B cell (primary cell): ENCODE measurements at regions not wholly inside any gene's neighbourhood (a gene's known extent, or its start where the extent isn't known, plus 50 kb on each side); places are given as distances from the start of the nearest gene placed in this dataset.

Experiments
- ATAC-seq: fragments of 200-7000 bp; cut with Tn5 transposase; one replicate; pipeline ENCODE4 v1.10.0; 2021; ENCODE audit warnings: low read depth, mild to moderate bottlenecking, moderate number of reproducible peaks, moderate library complexity
- CTCF ChIA-PET: fragments of 350-600 bp; sonication (Branson Sonifier 250); formaldehyde crosslinking; loops from one replicate; lab custom pipeline; 2021; ENCODE audit warnings: antibody characterized with exemption, inconsistent platforms; lab: Charles Lee
- POLR2A ChIA-PET: fragments of 350-600 bp; sonication (Branson Sonifier 250); formaldehyde crosslinking; loops from one replicate; lab custom pipeline; 2021; ENCODE audit warnings: antibody characterized with exemption; lab: Charles Lee
- DNase-seq: peaks from one replicate; pipeline ENCODE4 v3.0.0; 2013
- H2AFZ ChIP-seq: 2 replicates; pipeline ENCODE4 v1.6.1; 2012; ENCODE audit warnings: mild to moderate bottlenecking, low read depth, low read length; ENCODE audit not compliant: insufficient read depth, poor library complexity, severe bottlenecking
- H3K27ac ChIP-seq, 2 donors: 1 replicate in 1 of 2; 2 replicates in 1 of 2; pipeline ENCODE4 v1.5.1; 2012 to 2013; ENCODE audit warnings: low read length in 2 of 2, mild to moderate bottlenecking in 2 of 2, moderate library complexity in 1 of 2
- H3K27me3 ChIP-seq, 4 experiments: fragments of 200-600 bp in 1 of 4; sonication (generic) in 1 of 4; replicated peaks in 1 of 4; 1 replicate in 2 of 4; 2 replicates in 2 of 4; pipeline versions ENCODE4 v1.6.1 to v1.7.0; 2013 to 2016; ENCODE audit warnings: low read length in 3 of 4, mild to moderate bottlenecking in 2 of 4, mixed read lengths in 1 of 4, moderate library complexity in 1 of 4; ENCODE audit not compliant: insufficient read depth in 4 of 4, control insufficient read depth in 3 of 4; ENCODE audit errors: control extremely low read depth in 1 of 4
- H3K36me3 ChIP-seq, 2 experiments: replicated peaks in 1 of 2; 1 replicate in 1 of 2; 2 replicates in 1 of 2; pipeline versions ENCODE4 v1.6.1 to v1.7.1; 2013; ENCODE audit warnings: low read length in 1 of 2; ENCODE audit not compliant: insufficient read depth in 2 of 2, control insufficient read depth in 1 of 2; ENCODE audit errors: control extremely low read depth in 1 of 2, extremely low read depth in 1 of 2
- H3K4me1 ChIP-seq, 2 donors: fragments of 200-600 bp in 1 of 2; sonication (generic) in 1 of 2; 1 replicate in 1 of 2; 2 replicates in 1 of 2; pipeline versions ENCODE4 v1.5.1 to v1.6.1; 2013 to 2017; ENCODE audit warnings: low read length in 2 of 2; ENCODE audit not compliant: control insufficient read depth in 2 of 2, insufficient read depth in 2 of 2
- H3K4me2 ChIP-seq: replicated peaks from 2 replicates; pipeline ENCODE3; 2012; ENCODE audit warnings: mild to moderate bottlenecking, low read depth, low read length; ENCODE audit not compliant: poor library complexity, severe bottlenecking
- H3K4me3 ChIP-seq, 5 experiments: fragments of 200-600 bp in 1 of 5; sonication (generic) in 1 of 5; 1 replicate in 3 of 5; 2 replicates in 2 of 5; pipeline versions ENCODE4 v1.5.1 to v1.7.0; 2011 to 2016; ENCODE audit warnings: low read length in 4 of 5, mild to moderate bottlenecking in 4 of 5, low read depth in 2 of 5, control low read depth in 1 of 5, moderate library complexity in 1 of 5; ENCODE audit not compliant: insufficient read depth in 1 of 5; ENCODE audit errors: control extremely low read depth in 1 of 5, extremely low read depth in 1 of 5
- H3K79me2 ChIP-seq: fragments of 200-600 bp; sonication (generic); one replicate; pipeline ENCODE4 v1.6.0; 2016; ENCODE audit warnings: low read length; ENCODE audit not compliant: control insufficient read depth, insufficient read depth
- H3K9ac ChIP-seq: fragments of 200-600 bp; sonication (generic); 2 replicates; pipeline ENCODE4 v1.6.1; 2017; ENCODE audit warnings: mild to moderate bottlenecking, low read length, moderate library complexity
- H3K9me3 ChIP-seq, 3 donors: one replicate each; pipeline versions ENCODE4 v1.6.1 to v1.7.1; 2013; ENCODE audit warnings: low read length in 2 of 3; ENCODE audit not compliant: control insufficient read depth in 2 of 3, insufficient read depth in 1 of 3; ENCODE audit errors: control extremely low read depth in 1 of 3
- H4K20me1 ChIP-seq: 2 replicates; pipeline ENCODE4 v1.6.0; 2012; ENCODE audit warnings: mild to moderate bottlenecking, low read length; ENCODE audit not compliant: insufficient read depth, control insufficient read depth, poor library complexity, severe bottlenecking
- H3K27ac Mint-ChIP-seq: one replicate; pipeline ENCODE4 v1.8.0; 2021; ENCODE audit warnings: mixed read lengths
- H3K27me3 Mint-ChIP-seq: one replicate; pipeline ENCODE4 v1.8.0; 2021; ENCODE audit warnings: mixed read lengths
- H3K4me1 Mint-ChIP-seq: one replicate; pipeline ENCODE4 v1.8.0; 2021; ENCODE audit warnings: mixed read lengths
- H3K4me3 Mint-ChIP-seq: one replicate; pipeline ENCODE4 v1.8.0; 2021; ENCODE audit warnings: mixed read lengths
- H3K9me3 Mint-ChIP-seq: one replicate; pipeline ENCODE4 v1.8.0; 2022; ENCODE audit warnings: mixed read lengths; ENCODE audit not compliant: insufficient read depth
- EZH2 ChIP-seq: IDR thresholded peaks from 2 replicates; pipeline ENCODE4 v1.6.1; 2012; ENCODE audit warnings: borderline replicate concordance, low read depth, mild to moderate bottlenecking, moderate library complexity, low read length; ENCODE audit not compliant: insufficient read depth, poor library complexity, severe bottlenecking
- WGBS: methylation state at CpG from one replicate; pipeline ENCODE4 v1.1.5; 2013; ENCODE audit warnings: missing lambda C conversion rate; ENCODE audit not compliant: insufficient coverage; 5-methylcytosine and 5-hydroxymethylcytosine counted together
- intact Hi-C: fragments of 100-400 bp; cut with micrococcal nuclease; formaldehyde crosslinking; loops from one replicate; pipeline ENCODE4 v1.10.0; 2022
- TF ChIP-seq, protein P1 (sequence below): fragments of 200-600 bp; IDR thresholded peaks from one replicate; pipeline ENCODE4 v1.8.0; 2022; ENCODE audit warnings: antibody characterized with exemption, mild to moderate bottlenecking

DNA sequence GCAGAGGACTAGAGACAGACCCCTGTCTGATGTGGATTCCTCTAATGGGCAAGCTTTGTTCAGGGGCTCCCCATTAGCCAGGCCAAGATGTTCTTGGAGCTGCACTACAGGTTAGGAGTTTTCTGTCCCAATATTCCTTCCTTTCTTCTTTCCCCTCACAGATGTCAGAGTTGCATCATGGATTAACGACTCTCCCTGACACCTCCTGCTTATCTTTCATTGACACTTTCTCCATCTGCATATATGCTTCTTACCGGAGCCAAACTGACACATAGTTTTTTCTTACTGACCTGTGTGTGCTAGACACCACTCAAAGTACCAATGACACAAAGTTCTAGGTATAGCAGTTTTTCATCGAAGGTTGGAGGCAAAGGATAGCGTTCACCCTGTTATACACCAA is 228.6 kb upstream of the HCCS start:
- no peak overlapping the region for H3K9ac ChIP-seq
- H3K27ac ChIP-seq, result no peak overlapping the region
- no peaks in the 10 kb centered on the region for H4K20me1 ChIP-seq
- POLR2A ChIA-PET, result no interaction called here
- no peaks in the 10 kb centered on the region for H3K4me1 ChIP-seq
- no peak overlapping the region for H3K4me3 ChIP-seq
- Mint-ChIP-seq H3K27ac (no peak overlapping the region), H3K9me3 (no peaks in the 10 kb centered on the region), H3K4me3 (no peak overlapping the region), H3K27me3 (no peaks in the 10 kb centered on the region), H3K4me1 (no peaks in the 10 kb centered on the region)
- intact Hi-C loops, result no loop called here
- H3K9me3 ChIP-seq, result no peaks in the 10 kb centered on the region
- H3K4me2 ChIP-seq, result no peak overlapping the region
- TF ChIP-seq, protein P1, sequence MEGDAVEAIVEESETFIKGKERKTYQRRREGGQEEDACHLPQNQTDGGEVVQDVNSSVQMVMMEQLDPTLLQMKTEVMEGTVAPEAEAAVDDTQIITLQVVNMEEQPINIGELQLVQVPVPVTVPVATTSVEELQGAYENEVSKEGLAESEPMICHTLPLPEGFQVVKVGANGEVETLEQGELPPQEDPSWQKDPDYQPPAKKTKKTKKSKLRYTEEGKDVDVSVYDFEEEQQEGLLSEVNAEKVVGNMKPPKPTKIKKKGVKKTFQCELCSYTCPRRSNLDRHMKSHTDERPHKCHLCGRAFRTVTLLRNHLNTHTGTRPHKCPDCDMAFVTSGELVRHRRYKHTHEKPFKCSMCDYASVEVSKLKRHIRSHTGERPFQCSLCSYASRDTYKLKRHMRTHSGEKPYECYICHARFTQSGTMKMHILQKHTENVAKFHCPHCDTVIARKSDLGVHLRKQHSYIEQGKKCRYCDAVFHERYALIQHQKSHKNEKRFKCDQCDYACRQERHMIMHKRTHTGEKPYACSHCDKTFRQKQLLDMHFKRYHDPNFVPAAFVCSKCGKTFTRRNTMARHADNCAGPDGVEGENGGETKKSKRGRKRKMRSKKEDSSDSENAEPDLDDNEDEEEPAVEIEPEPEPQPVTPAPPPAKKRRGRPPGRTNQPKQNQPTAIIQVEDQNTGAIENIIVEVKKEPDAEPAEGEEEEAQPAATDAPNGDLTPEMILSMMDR, result no peak
- TF ChIP-seq EZH2, result no peak
- WGBS, result no CpG with 5 or more reads among the region's 4 CpGs
- no peaks in the 10 kb centered on the region for H3K27me3 ChIP-seq
- CTCF ChIA-PET, result no interaction called here
- no peak overlapping the region for H2AFZ ChIP-seq
- no peaks in the 10 kb centered on the region for H3K36me3 ChIP-seq
- ATAC-seq (no peak), DNase-seq (no peak)
- no peaks in the 10 kb centered on the region for H3K79me2 ChIP-seq

DNA sequence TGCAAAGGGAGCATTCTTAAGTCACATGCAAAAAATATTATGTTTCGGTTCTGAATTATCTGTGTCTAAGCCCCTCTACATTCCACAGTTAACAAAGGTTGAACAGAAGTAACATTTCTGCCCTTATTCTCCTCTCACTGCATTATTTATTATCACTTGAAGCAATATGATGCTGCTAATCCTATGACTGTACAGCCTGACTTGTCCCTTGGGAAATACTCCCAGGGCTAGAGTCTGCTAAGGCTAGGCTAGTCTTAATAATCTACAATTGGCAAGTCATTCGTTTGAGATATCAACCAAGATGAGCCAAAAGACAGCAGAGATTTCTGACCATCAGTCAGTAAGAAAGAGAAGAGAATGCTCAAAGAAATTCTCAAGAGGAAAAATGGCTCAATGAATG is 226.9 kb upstream of the HCCS start:
- ChIA-PET POLR2A (no interaction called here), CTCF (no interaction called here)
- no peak for ATAC-seq
- no CpG with 5 or more reads among the region's 2 CpGs for WGBS
- Histone ChIP-seq H3K36me3 (no peaks in the 10 kb centered on the region), H3K4me3 (no peak overlapping the region), H3K4me1 (no peaks in the 10 kb centered on the region), H4K20me1 (no peaks in the 10 kb centered on the region), H3K27ac (no peak overlapping the region), H3K9ac (no peak overlapping the region), H3K4me2 (no peak overlapping the region), H3K27me3 (no peaks in the 10 kb centered on the region), H2AFZ (no peak overlapping the region), H3K9me3 (no peaks in the 10 kb centered on the region), H3K79me2 (no peaks in the 10 kb centered on the region)
- H3K4me1 Mint-ChIP-seq, result no peaks in the 10 kb centered on the region
- H3K27ac Mint-ChIP-seq, result no peak overlapping the region
- H3K9me3 Mint-ChIP-seq, result no peaks in the 10 kb centered on the region
- no peaks in the 10 kb centered on the region for H3K27me3 Mint-ChIP-seq
- intact Hi-C loops, result no loop called here
- no peak overlapping the region for H3K4me3 Mint-ChIP-seq
- DNase-seq, result no peak
- TF ChIP-seq, protein P1, result no peak
- TF ChIP-seq EZH2, result no peak
